K562 (cell line): ENCODE measurements at regions not wholly inside any gene's neighbourhood (a gene's known extent, or its start where the extent isn't known, plus 50 kb on each side); places are given as distances from the start of the nearest gene placed in this dataset.

ENCODE experiments used
- EP300 ChIP-seq: IDR thresholded peaks from 2 replicates; pipeline ENCODE4 v1.6.1; 2012; ENCODE audit warnings: low read length, improper control_type of control experiment
- FOXP4 ChIP-seq: sonication (generic); formaldehyde crosslinking; IDR thresholded peaks from 2 replicates; pipeline ENCODE4 v1.8.0; 2022; ENCODE audit warnings: mild to moderate bottlenecking, missing genetic modification reagents, borderline replicate concordance
- JUND ChIP-seq, 2 experiments: IDR thresholded peaks; 2 replicates in 1 of 2; 3 replicates in 1 of 2; pipeline ENCODE4 v1.6.1; 2011; ENCODE audit warnings: borderline replicate concordance in 2 of 2, low read depth in 2 of 2, low read length in 2 of 2, improper control_type of control experiment in 1 of 2, missing biosample characterization in 1 of 2, missing genetic modification characterization in 1 of 2, missing genetic modification reagents in 1 of 2
- MAX ChIP-seq: sonication (generic); formaldehyde crosslinking; IDR thresholded peaks from 2 replicates; pipeline ENCODE4 v1.9.0; 2022; ENCODE audit warnings: mild to moderate bottlenecking, missing genetic modification reagents
- PHB2 ChIP-seq: fragments of 450-650 bp; IDR thresholded peaks from 2 replicates; pipeline ENCODE4 v1.6.1; 2017; ENCODE audit warnings: low read depth
- POLR2A ChIP-seq: fragments of 450-650 bp; conservative IDR thresholded peaks from 2 replicates; pipeline ENCODE4 v1.6.1; 2016
- RAD21 ChIP-seq, 2 experiments: fragments of 250-450 bp in 1 of 2; fragments of 450-650 bp in 1 of 2; sonication (Bioruptor Pico) in 1 of 2; formaldehyde crosslinking in 1 of 2; IDR thresholded peaks in 1 of 2; conservative IDR thresholded peaks in 1 of 2; 2 replicates each; pipeline versions ENCODE4 v1.4.0 to v1.8.0; 2020 to 2022; ENCODE audit warnings: mild to moderate bottlenecking in 2 of 2, moderate library complexity in 1 of 2
- TEAD4 ChIP-seq, 2 experiments: sonication (generic) in 1 of 2; formaldehyde crosslinking in 1 of 2; IDR thresholded peaks; 2 replicates each; pipeline versions ENCODE4 v1.6.1 to v1.8.0; 2012 to 2022; ENCODE audit warnings: borderline replicate concordance in 1 of 2, inconsistent platforms in 1 of 2, low read length in 1 of 2, mild to moderate bottlenecking in 1 of 2, missing genetic modification reagents in 1 of 2
- ZEB2 ChIP-seq: fragments of 450-650 bp; IDR thresholded peaks from 2 replicates; pipeline ENCODE4 v1.6.1; 2016
- ZNF224 ChIP-seq: sonication (generic); formaldehyde crosslinking; IDR thresholded peaks from 2 replicates; pipeline ENCODE4 v1.8.0; 2022; ENCODE audit warnings: mild to moderate bottlenecking, missing genetic modification reagents
- ZNF609 ChIP-seq: sonication (generic); formaldehyde crosslinking; IDR thresholded peaks from 2 replicates; pipeline ENCODE4 v1.8.1; 2023; ENCODE audit warnings: missing genetic modification reagents, mild to moderate bottlenecking, borderline replicate concordance
- ZNF696 ChIP-seq: fragments of 250-450 bp; sonication (Bioruptor Pico); conservative IDR thresholded peaks from 2 replicates; pipeline ENCODE4 v1.4.0; 2020; ENCODE audit warnings: mild to moderate bottlenecking, moderate library complexity

GRCh38 chr1:80988926-80989325 lies 811.8 kb upstream of the ADGRL2 start:
- no peak for TF ChIP-seq RAD21 (CRISPR knock-in tag; conservative IDR thresholded peaks at IDR 0.05 in 1 of 2, IDR thresholded peaks at IDR 0.05 in 1 of 2)
- TF ChIP-seq ZNF696 (CRISPR knock-in tag): no peak
- TF ChIP-seq FOXP4: no peak
- no peak for TF ChIP-seq JUND (IDR thresholded peaks at IDR 0.05; ENCODE audit: borderline replicate concordance, low read depth, low read length)
- TF ChIP-seq JUND (tag; IDR thresholded peaks at IDR 0.05; ENCODE audit: borderline replicate concordance, low read depth, low read length): no peak
- TF ChIP-seq PHB2: no peak
- no peak for TF ChIP-seq ZEB2
- TF ChIP-seq EP300: no peak
- no peak for TF ChIP-seq ZNF224 (CRISPR knock-in tag)
- no peak for TF ChIP-seq TEAD4 (IDR thresholded peaks at IDR 0.05; ENCODE audit: low read length)
- no peak for TF ChIP-seq TEAD4 (CRISPR knock-in tag; IDR thresholded peaks at IDR 0.05; ENCODE audit: borderline replicate concordance)
- TF ChIP-seq MAX: no peak
- no peak for TF ChIP-seq POLR2A
- no peak for TF ChIP-seq ZNF609 (CRISPR knock-in tag)
